SK-N-MC (cell line): ENCODE measurements at regions not wholly inside any gene's neighbourhood (a gene's known extent, or its start where the extent isn't known, plus 50 kb on each side); places are given as distances from the start of the nearest gene placed in this dataset.

Experiments
- EZH2 ChIP-seq: fragments of 200-600 bp; sonication (generic); IDR thresholded peaks from one replicate; pipeline ENCODE4 v1.6.1; 2017; ENCODE audit warnings: antibody characterized with exemption
- FOXP2 ChIP-seq: optimal IDR thresholded peaks from 2 replicates; pipeline ENCODE3; 2011; ENCODE audit warnings: mild to moderate bottlenecking, moderate library complexity; ENCODE audit not compliant: insufficient read depth; ENCODE audit errors: extremely low read length, control extremely low read depth
- POLR2AphosphoS5 ChIP-seq: IDR thresholded peaks from 2 replicates; pipeline ENCODE4 v1.6.1; 2012; ENCODE audit warnings: mild to moderate bottlenecking, low read depth, low read length, borderline replicate concordance

DNA sequence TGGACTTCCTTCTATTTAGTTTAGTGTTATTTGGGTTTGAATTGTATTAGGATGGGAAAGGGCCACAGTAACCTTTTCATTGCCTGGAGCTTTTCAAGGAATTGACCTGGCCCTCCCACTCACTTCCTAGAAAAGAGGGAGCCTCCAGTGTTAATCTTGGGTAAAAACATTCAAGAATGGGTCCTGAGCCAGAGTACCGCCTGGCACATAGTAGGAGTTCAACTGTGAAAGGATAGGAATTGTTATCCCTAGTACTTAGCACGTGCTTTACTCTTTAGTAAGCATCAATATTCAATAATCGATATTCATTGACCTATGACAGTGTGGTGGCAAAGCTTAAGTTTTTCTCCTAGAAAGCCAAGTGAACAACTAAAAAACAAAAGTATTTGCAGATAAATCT lies 179.9 kb downstream of the IRS1 start:
- TF ChIP-seq POLR2AphosphoS5: no peak
- TF ChIP-seq EZH2: no peak
- no peak for TF ChIP-seq FOXP2
